Mesenchymal stem cell (in vitro differentiated cells and primary cell): ENCODE measurements at regions not wholly inside any gene's neighbourhood (a gene's known extent, or its start where the extent isn't known, plus 50 kb on each side); places are given as distances from the start of the nearest gene placed in this dataset.

Experiments used
- DNase-seq: peaks from one replicate; pipeline ENCODE4 v3.0.0-alpha.2; 2013
- H2AFZ ChIP-seq: one replicate; pipeline ENCODE4 v1.6.1; 2013; ENCODE audit warnings: low read depth, mild to moderate bottlenecking, control low read depth, inconsistent platforms, low read length, moderate library complexity
- H2AK5ac ChIP-seq: 2 replicates; pipeline ENCODE4 v1.6.1; 2013; ENCODE audit warnings: low read length, moderate library complexity, mild to moderate bottlenecking, inconsistent platforms; ENCODE audit not compliant: severe bottlenecking
- H2BK120ac ChIP-seq: one replicate; pipeline ENCODE4 v1.6.1; 2013; ENCODE audit warnings: low read depth, mild to moderate bottlenecking, inconsistent platforms, low read length, moderate library complexity
- H2BK12ac ChIP-seq, 2 experiments: one replicate each; pipeline ENCODE4 v1.6.1; 2013; ENCODE audit warnings: inconsistent platforms in 2 of 2, low read length in 2 of 2, mild to moderate bottlenecking in 2 of 2, moderate library complexity in 2 of 2, control low read depth in 1 of 2
- H2BK15ac ChIP-seq: one replicate; pipeline ENCODE4 v1.6.1; 2013; ENCODE audit warnings: mild to moderate bottlenecking, low read depth, inconsistent platforms; ENCODE audit not compliant: poor library complexity, severe bottlenecking
- H2BK5ac ChIP-seq: 2 replicates; pipeline ENCODE4 v1.6.1; 2013; ENCODE audit warnings: low read depth, mild to moderate bottlenecking, low read length, control low read depth, inconsistent platforms; ENCODE audit not compliant: poor library complexity, severe bottlenecking
- H3K14ac ChIP-seq, 2 experiments: one replicate each; pipeline ENCODE4 v1.6.1; 2013; ENCODE audit warnings: inconsistent platforms in 2 of 2, low read length in 2 of 2, control low read depth in 1 of 2, mild to moderate bottlenecking in 1 of 2, moderate library complexity in 1 of 2
- H3K18ac ChIP-seq, 2 experiments: one replicate each; pipeline ENCODE4 v1.6.1; 2013; ENCODE audit warnings: inconsistent platforms in 2 of 2, low read length in 2 of 2, control low read depth in 1 of 2, low read depth in 1 of 2, mild to moderate bottlenecking in 1 of 2
- H3K23ac ChIP-seq, 2 experiments: one replicate each; pipeline ENCODE4 v1.6.1; 2013; ENCODE audit warnings: inconsistent platforms in 2 of 2, low read length in 2 of 2, mild to moderate bottlenecking in 2 of 2, moderate library complexity in 2 of 2, control low read depth in 1 of 2
- H3K27ac ChIP-seq: 2 replicates; pipeline ENCODE4 v1.5.1; 2013; ENCODE audit warnings: mild to moderate bottlenecking, moderate library complexity, low read length, control low read depth, inconsistent platforms; ENCODE audit not compliant: poor library complexity, severe bottlenecking
- H3K27me3 ChIP-seq, 2 experiments: 2 replicates each; pipeline versions ENCODE4 v1.6.1 to v1.7.0; 2013; ENCODE audit warnings: low read length in 2 of 2, mild to moderate bottlenecking in 2 of 2, moderate library complexity in 2 of 2, control low read depth in 1 of 2, inconsistent platforms in 1 of 2; ENCODE audit not compliant: control insufficient read depth in 1 of 2, insufficient read depth in 1 of 2
- H3K36me3 ChIP-seq, 2 experiments: 2 replicates each; pipeline versions ENCODE4 v1.6.1 to v1.7.0; 2013; ENCODE audit warnings: low read length in 2 of 2, control low read depth in 1 of 2, inconsistent platforms in 1 of 2, low read depth in 1 of 2, mild to moderate bottlenecking in 1 of 2; ENCODE audit not compliant: insufficient read depth in 2 of 2, control insufficient read depth in 1 of 2
- H3K4ac ChIP-seq, 2 experiments: one replicate each; pipeline ENCODE4 v1.6.1; 2013; ENCODE audit warnings: inconsistent platforms in 2 of 2, low read length in 2 of 2, mild to moderate bottlenecking in 2 of 2, moderate library complexity in 2 of 2, control low read depth in 1 of 2, low read depth in 1 of 2
- H3K4me1 ChIP-seq: 2 replicates; pipeline ENCODE4 v1.6.1; 2013; ENCODE audit warnings: low read depth, low read length, control low read depth; ENCODE audit not compliant: control insufficient read depth, insufficient read depth
- H3K4me2 ChIP-seq: 2 replicates; pipeline ENCODE4 v1.6.1; 2013; ENCODE audit warnings: low read length, mild to moderate bottlenecking, inconsistent platforms; ENCODE audit not compliant: poor library complexity, severe bottlenecking
- H3K4me3 ChIP-seq, 2 experiments: 2 replicates each; pipeline versions ENCODE4 v1.5.1 to v1.7.0; 2013; ENCODE audit warnings: low read length in 2 of 2, mild to moderate bottlenecking in 2 of 2, control low read depth in 1 of 2, low read depth in 1 of 2; ENCODE audit not compliant: insufficient read depth in 1 of 2
- H3K79me1 ChIP-seq: replicated peaks from 2 replicates; pipeline ENCODE4 v1.6.1; 2013; ENCODE audit warnings: mild to moderate bottlenecking, control low read depth, low read length, inconsistent platforms; ENCODE audit not compliant: poor library complexity, severe bottlenecking
- H3K9ac ChIP-seq: 2 replicates; pipeline ENCODE4 v1.7.0; 2013; ENCODE audit warnings: mild to moderate bottlenecking, low read length, moderate library complexity
- H3K9me3 ChIP-seq: 2 replicates; pipeline ENCODE4 v1.7.0; 2013; ENCODE audit warnings: mild to moderate bottlenecking, low read length; ENCODE audit not compliant: control insufficient read depth
- H4K8ac ChIP-seq: one replicate; pipeline ENCODE4 v1.6.1; 2013; ENCODE audit warnings: inconsistent platforms, mild to moderate bottlenecking, low read length, moderate library complexity
- H4K91ac ChIP-seq: one replicate; pipeline ENCODE4 v1.6.1; 2013; ENCODE audit warnings: mild to moderate bottlenecking, low read length, inconsistent platforms
- WGBS: methylation state at CpG from one replicate; pipeline ENCODE4 v1.1.7; 2013; ENCODE audit warnings: mixed read lengths; 5-methylcytosine and 5-hydroxymethylcytosine counted together

DNA sequence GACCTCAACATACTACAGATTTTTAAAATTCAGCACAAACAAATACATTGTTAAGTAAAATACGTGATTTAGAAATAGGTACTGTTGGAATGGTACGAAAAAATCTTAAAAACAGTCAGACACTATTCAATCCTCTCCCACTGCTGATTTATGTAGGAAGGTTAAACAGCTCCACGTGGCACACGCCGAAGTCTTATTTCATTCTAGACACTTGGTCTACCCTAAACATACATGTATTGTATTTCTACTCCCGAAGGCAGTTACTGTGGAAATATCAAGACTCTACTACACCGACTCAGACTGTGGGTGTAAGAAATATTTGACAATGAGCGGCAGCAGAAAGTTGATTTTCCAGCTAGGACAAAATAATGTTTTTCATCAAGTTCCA is 130.6 kb downstream of the MPP7 start:
- Histone ChIP-seq H3K79me1 (peaks cover 9% of the 10 kb centered on the region), H3K9me3 (no peaks in the 10 kb centered on the region), H2AK5ac (no peak overlapping the region), H4K91ac (no peak overlapping the region), H3K14ac (no peak overlapping the region), H3K27ac (no peak overlapping the region), H3K4ac (no peak overlapping the region), H2BK15ac (no peak overlapping the region), H3K23ac (no peak overlapping the region), H2BK12ac (no peak overlapping the region), H2AFZ (no peak overlapping the region), H3K36me3 (no peaks in the 10 kb centered on the region), H3K27me3 (no peaks in the 10 kb centered on the region), H4K8ac (no peak overlapping the region), H3K4me1 (no peaks in the 10 kb centered on the region), H3K18ac (no peak overlapping the region), H3K9ac (no peak overlapping the region), H2BK5ac (no peak overlapping the region), H3K4me2 (no peak overlapping the region), H3K4me3 (no peak overlapping the region), H2BK120ac (no peak overlapping the region)
- 88% methylated on average over 3 of the region's 8 CpGs for WGBS
- no peak for DNase-seq

DNA sequence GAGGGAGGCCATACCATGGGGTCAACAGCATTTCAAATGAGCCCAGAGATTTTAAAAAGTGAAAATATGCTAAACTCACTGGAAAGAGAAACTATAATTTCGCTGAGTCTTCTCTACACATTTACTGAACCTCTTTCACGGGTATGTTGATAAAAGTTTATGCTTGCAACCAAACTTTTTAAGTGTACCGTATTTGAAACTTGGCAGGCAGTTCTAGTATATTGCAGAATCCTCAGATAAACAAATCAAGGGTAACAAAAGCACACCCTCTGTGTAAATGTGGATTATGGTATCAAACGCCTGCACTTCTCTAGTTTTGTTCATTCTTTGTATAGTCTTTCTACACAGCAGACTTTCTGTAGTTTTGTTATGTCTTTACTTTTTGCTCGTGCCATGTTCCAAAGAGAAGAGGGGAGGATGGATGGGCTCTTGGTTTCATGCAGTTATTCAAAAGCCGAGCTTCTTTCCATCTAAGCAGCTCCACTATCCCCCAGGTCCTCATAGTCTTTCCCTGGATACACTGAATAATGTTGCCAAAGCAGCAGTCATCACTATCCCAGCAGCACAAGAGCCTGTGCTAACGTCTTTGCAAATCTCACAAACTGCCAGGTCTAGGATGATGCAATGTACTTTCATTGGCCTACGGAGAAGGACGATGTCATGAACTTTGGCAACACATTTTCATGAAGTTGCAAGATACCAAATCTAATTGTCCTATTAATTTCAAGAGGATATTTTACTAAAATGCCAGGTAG is 131.2 kb downstream of the MPP7 start:
- H4K91ac ChIP-seq: no peak overlapping the region
- H2BK120ac ChIP-seq: no peak overlapping the region
- peak overlapping the region; percentile 13 for H3K9ac ChIP-seq
- no peaks in the 10 kb centered on the region for H3K4me1 ChIP-seq
- H2AK5ac ChIP-seq: no peak overlapping the region
- no peak overlapping the region for H2BK5ac ChIP-seq
- H2BK12ac ChIP-seq: no peak overlapping the region
- no peak overlapping the region for H2BK15ac ChIP-seq
- H3K4ac ChIP-seq: no peak overlapping the region
- no peak for DNase-seq
- H3K23ac ChIP-seq: no peak overlapping the region
- no peak overlapping the region for H3K4me2 ChIP-seq
- 93% methylated on average over 5 of the region's 9 CpGs for whole genome bisulfite sequencing
- no peaks in the 10 kb centered on the region for H3K27me3 ChIP-seq
- peaks cover 9% of the 10 kb centered on the region for H3K79me1 ChIP-seq
- no peak overlapping the region for H3K14ac ChIP-seq
- H4K8ac ChIP-seq: no peak overlapping the region
- no peak overlapping the region for H3K27ac ChIP-seq
- no peaks in the 10 kb centered on the region for H3K36me3 ChIP-seq
- no peak overlapping the region for H3K4me3 ChIP-seq
- H3K18ac ChIP-seq: no peak overlapping the region
- H2AFZ ChIP-seq: no peak overlapping the region
- no peaks in the 10 kb centered on the region for H3K9me3 ChIP-seq

DNA sequence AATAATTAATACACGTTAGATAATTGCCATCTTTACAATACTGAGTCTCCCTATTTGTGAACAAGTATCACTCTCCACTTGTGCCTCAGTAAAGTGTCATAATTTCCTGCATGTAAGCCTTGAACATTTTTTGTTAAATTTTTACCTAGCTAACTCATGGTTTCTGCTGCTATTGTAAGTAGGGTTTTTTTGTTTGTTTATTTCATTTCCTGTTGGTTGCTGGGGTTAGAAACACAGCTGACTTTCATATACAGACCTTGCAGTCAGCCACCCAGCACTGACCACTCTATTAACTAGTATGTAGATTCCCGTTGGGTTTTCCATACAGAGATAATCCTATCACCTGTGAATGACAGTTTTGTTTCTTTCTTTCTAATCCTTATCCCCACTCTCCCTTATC is 133.3 kb downstream of the MPP7 start:
- H3K4me1 ChIP-seq: no peaks in the 10 kb centered on the region
- DNase-seq: peak; percentile 44

DNA sequence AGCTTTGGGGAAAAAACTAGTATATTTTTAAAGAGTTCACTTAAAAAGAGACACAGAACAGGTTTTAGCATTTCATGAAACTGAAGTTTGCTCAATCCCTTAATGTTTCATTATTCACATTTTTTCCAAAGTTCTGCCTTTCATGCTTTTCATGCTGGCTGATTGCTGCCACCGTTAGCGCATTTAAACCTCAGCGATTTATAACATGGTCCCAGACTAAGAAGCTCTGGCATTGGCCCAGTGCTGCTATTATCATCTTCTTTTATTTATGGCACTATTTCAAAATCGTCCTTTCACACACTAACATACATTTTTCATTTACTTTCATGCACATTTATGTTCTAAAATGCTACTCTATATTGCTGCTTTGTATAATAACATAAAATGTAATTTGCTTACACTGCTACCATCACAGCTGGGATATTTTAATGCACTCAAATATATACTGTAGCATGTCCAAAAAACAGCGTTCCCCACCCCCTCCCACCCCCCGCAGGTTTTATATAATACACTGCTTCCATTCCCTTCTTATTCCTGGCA is 141.9 kb downstream of the MPP7 start:
- Histone ChIP-seq H3K18ac (no peak overlapping the region), H3K27ac (no peak overlapping the region), H3K23ac (no peak overlapping the region), H2AFZ (no peak overlapping the region), H3K79me1 (peaks cover 13% of the 10 kb centered on the region), H4K8ac (no peak overlapping the region), H3K36me3 (no peaks in the 10 kb centered on the region), H2AK5ac (no peak overlapping the region), H2BK120ac (no peak overlapping the region), H3K9me3 (no peaks in the 10 kb centered on the region), H3K4me1 (no peaks in the 10 kb centered on the region), H3K14ac (no peak overlapping the region), H3K4me2 (no peak overlapping the region), H3K9ac (no peak overlapping the region), H3K27me3 (peaks cover 0 to 4% of the 10 kb centered on the region in 2 experiments), H3K4me3 (no peak overlapping the region), H2BK15ac (no peak overlapping the region), H2BK12ac (no peak overlapping the region), H3K4ac (no peak overlapping the region), H4K91ac (no peak overlapping the region), H2BK5ac (no peak overlapping the region)
- WGBS: 82% methylated on average over 5 of the region's 6 CpGs
- no peak for DNase-seq

More for the DNA sequence above, 133.3 kb downstream of the MPP7 start:
- Histone ChIP-seq H3K4me2 (no peak overlapping the region), H2BK12ac (no peak overlapping the region), H2AFZ (no peak overlapping the region), H2BK5ac (no peak overlapping the region), H3K79me1 (peaks cover 10% of the 10 kb centered on the region), H3K9me3 (no peaks in the 10 kb centered on the region), H3K36me3 (no peaks in the 10 kb centered on the region), H2BK15ac (no peak overlapping the region), H3K9ac (no peak overlapping the region), H3K4me3 (no peak overlapping the region), H4K91ac (no peak overlapping the region), H3K18ac (no peak overlapping the region), H3K27ac (no peak overlapping the region), H2BK120ac (no peak overlapping the region), H2AK5ac (no peak overlapping the region), H4K8ac (no peak overlapping the region), H3K4ac (no peak overlapping the region), H3K14ac (no peak overlapping the region), H3K27me3 (no peaks in the 10 kb centered on the region), H3K23ac (no peak overlapping the region)
- WGBS: 71% methylated on average over 2 of the region's 2 CpGs
